H9 (cell line): ENCODE measurements at regions not wholly inside any gene's neighbourhood (a gene's known extent, or its start where the extent isn't known, plus 50 kb on each side); places are given as distances from the start of the nearest gene placed in this dataset.

ENCODE experiments used
- DNase-seq: peaks from one replicate; pipeline ENCODE4 v3.0.0-alpha.2; 2017
- H2AFZ ChIP-seq: one replicate; pipeline ENCODE4 v1.6.1; 2013; ENCODE audit warnings: mild to moderate bottlenecking, low read length, control low read depth, moderate library complexity
- H2AK5ac ChIP-seq: 2 replicates; pipeline ENCODE4 v1.6.1; 2013; ENCODE audit warnings: low read length, control low read depth, mixed read lengths; ENCODE audit not compliant: insufficient read length
- H2BK120ac ChIP-seq: one replicate; pipeline ENCODE4 v1.6.1; 2013; ENCODE audit warnings: low read depth, mild to moderate bottlenecking, low read length, control low read depth, inconsistent platforms; ENCODE audit not compliant: poor library complexity, severe bottlenecking
- H2BK12ac ChIP-seq: 2 replicates; pipeline ENCODE4 v1.6.1; 2013; ENCODE audit warnings: low read length, control low read depth, mixed read lengths, low read depth; ENCODE audit not compliant: insufficient read length
- H2BK15ac ChIP-seq: 2 replicates; pipeline ENCODE4 v1.6.1; 2013; ENCODE audit warnings: low read depth, low read length, control low read depth
- H2BK20ac ChIP-seq: one replicate; pipeline ENCODE4 v1.6.1; 2013; ENCODE audit warnings: low read depth, mild to moderate bottlenecking, low read length, control low read depth, inconsistent platforms; ENCODE audit not compliant: poor library complexity, severe bottlenecking
- H2BK5ac ChIP-seq: 2 replicates; pipeline ENCODE4 v1.6.1; 2013; ENCODE audit warnings: low read length, control low read depth, mixed read lengths; ENCODE audit not compliant: insufficient read length
- H3K14ac ChIP-seq: 2 replicates; pipeline ENCODE4 v1.6.1; 2013; ENCODE audit warnings: low read length, control low read depth; ENCODE audit not compliant: insufficient read depth
- H3K18ac ChIP-seq: 2 replicates; pipeline ENCODE4 v1.6.1; 2013; ENCODE audit warnings: low read depth, mild to moderate bottlenecking, mixed read lengths, low read length, control low read depth; ENCODE audit not compliant: insufficient read length
- H3K23ac ChIP-seq: 2 replicates; pipeline ENCODE4 v1.6.1; 2013; ENCODE audit warnings: low read length, control low read depth, mixed read lengths, low read depth; ENCODE audit not compliant: insufficient read length
- H3K23me2 ChIP-seq: 2 replicates; pipeline ENCODE4 v1.6.1; 2013; ENCODE audit warnings: low read depth, mild to moderate bottlenecking, mixed read lengths, low read length, control low read depth; ENCODE audit not compliant: insufficient read length, poor library complexity, severe bottlenecking
- H3K27ac ChIP-seq: 2 replicates; pipeline ENCODE4 v1.5.1; 2013; ENCODE audit warnings: low read length, control low read depth, mixed read lengths, low read depth; ENCODE audit not compliant: insufficient read length
- H3K27me3 ChIP-seq: 2 replicates; pipeline ENCODE4 v1.6.1; 2013; ENCODE audit warnings: low read length, control low read depth, inconsistent platforms; ENCODE audit not compliant: insufficient read depth
- H3K4ac ChIP-seq: 2 replicates; pipeline ENCODE4 v1.6.1; 2013; ENCODE audit warnings: low read depth, mild to moderate bottlenecking, control low read depth, inconsistent platforms, low read length, moderate library complexity
- H3K4me1 ChIP-seq: 2 replicates; pipeline ENCODE4 v1.6.1; 2013; ENCODE audit warnings: low read length, control low read depth, inconsistent platforms; ENCODE audit not compliant: insufficient read depth
- H3K4me2 ChIP-seq: 2 replicates; pipeline ENCODE4 v1.6.1; 2013; ENCODE audit warnings: low read length, control low read depth, mixed read lengths; ENCODE audit not compliant: insufficient read length, insufficient read depth
- H3K56ac ChIP-seq: 2 replicates; pipeline ENCODE4 v1.6.1; 2013; ENCODE audit warnings: low read depth, mild to moderate bottlenecking, mixed read lengths, low read length, control low read depth; ENCODE audit not compliant: insufficient read length
- H3K79me1 ChIP-seq: 2 replicates; pipeline ENCODE4 v1.6.1; 2013; ENCODE audit warnings: low read depth, mild to moderate bottlenecking, moderate library complexity, low read length, control low read depth, inconsistent platforms; ENCODE audit not compliant: insufficient read depth, poor library complexity, severe bottlenecking
- H3K79me2 ChIP-seq: 2 replicates; pipeline ENCODE4 v1.6.1; 2013; ENCODE audit warnings: low read length, control low read depth, inconsistent platforms; ENCODE audit not compliant: insufficient read depth
- H3K9ac ChIP-seq: 2 replicates; pipeline ENCODE4 v1.6.1; 2013; ENCODE audit warnings: low read length, control low read depth, mixed read lengths; ENCODE audit not compliant: insufficient read length; ENCODE audit errors: extremely low read depth
- H3K9me3 ChIP-seq: one replicate; pipeline ENCODE4 v1.6.1; 2013; ENCODE audit warnings: low read depth, low read length, inconsistent platforms; ENCODE audit not compliant: control insufficient read depth
- H3T11ph ChIP-seq: one replicate; pipeline ENCODE4 v1.6.1; 2013; ENCODE audit warnings: mild to moderate bottlenecking, low read length, control low read depth, inconsistent platforms
- H4K20me1 ChIP-seq: one replicate; pipeline ENCODE4 v1.6.1; 2013; ENCODE audit not compliant: control insufficient read depth, insufficient read length, insufficient read depth
- H4K5ac ChIP-seq: 2 replicates; pipeline ENCODE4 v1.6.1; 2013; ENCODE audit warnings: low read depth, mild to moderate bottlenecking, mixed read lengths, low read length, control low read depth; ENCODE audit not compliant: insufficient read length
- H4K8ac ChIP-seq: replicated peaks from 2 replicates; pipeline ENCODE4 v1.6.1; 2013; ENCODE audit warnings: low read length, control low read depth, mixed read lengths, low read depth; ENCODE audit not compliant: insufficient read length
- H4K91ac ChIP-seq: 2 replicates; pipeline ENCODE4 v1.6.1; 2013; ENCODE audit warnings: low read depth, mild to moderate bottlenecking, moderate library complexity, mixed read lengths, low read length, control low read depth; ENCODE audit not compliant: insufficient read length
- H3K27ac Mint-ChIP-seq, 3 experiments: 2 replicates in 2 of 3; 3 replicates in 1 of 3; pipeline ENCODE4 v1.8.0; 2020 to 2021; ENCODE audit warnings: mixed read lengths in 3 of 3, mild to moderate bottlenecking in 1 of 3, moderate library complexity in 1 of 3
- H3K27me3 Mint-ChIP-seq: 2 replicates; pipeline ENCODE4 v1.8.0; 2021; ENCODE audit warnings: low read depth, mild to moderate bottlenecking, moderate library complexity, mixed read lengths
- H3K36me3 Mint-ChIP-seq, 3 experiments: 2 replicates in 2 of 3; 3 replicates in 1 of 3; pipeline ENCODE4 v1.8.0; 2020 to 2021; ENCODE audit warnings: low read depth in 3 of 3, mixed read lengths in 3 of 3; ENCODE audit not compliant: insufficient read depth in 1 of 3
- H3K4me1 Mint-ChIP-seq, 2 experiments: 2 replicates each; pipeline ENCODE4 v1.8.0; 2020; ENCODE audit warnings: mixed read lengths in 2 of 2
- H3K4me3 Mint-ChIP-seq, 2 experiments: 2 replicates in 1 of 2; 3 replicates in 1 of 2; pipeline ENCODE4 v1.8.0; 2020 to 2021; ENCODE audit warnings: mild to moderate bottlenecking in 2 of 2, mixed read lengths in 2 of 2, moderate library complexity in 1 of 2
- H3K9me3 Mint-ChIP-seq, 2 experiments: 2 replicates in 1 of 2; 3 replicates in 1 of 2; pipeline ENCODE4 v1.8.0; 2020; ENCODE audit warnings: mild to moderate bottlenecking in 2 of 2, mixed read lengths in 2 of 2, moderate library complexity in 1 of 2
- WGBS: extraction: QIAGEN DNeasy Blood & Tissue Kit; methylation state at CpG from one replicate; pipeline ENCODE4 v1.1.7; 2013; ENCODE audit warnings: missing lambda C conversion rate, low lambda C conversion rate, mixed read lengths; ENCODE audit not compliant: insufficient read length; ENCODE audit errors: extremely low coverage; 5-methylcytosine and 5-hydroxymethylcytosine counted together
- TF ChIP-seq, protein P1 (sequence below): fragments of 200-600 bp; sonication (generic); conservative IDR thresholded peaks from 3 replicates; pipeline ENCODE4 v1.8.0; 2021; ENCODE audit warnings: antibody characterized with exemption, mild to moderate bottlenecking

DNA sequence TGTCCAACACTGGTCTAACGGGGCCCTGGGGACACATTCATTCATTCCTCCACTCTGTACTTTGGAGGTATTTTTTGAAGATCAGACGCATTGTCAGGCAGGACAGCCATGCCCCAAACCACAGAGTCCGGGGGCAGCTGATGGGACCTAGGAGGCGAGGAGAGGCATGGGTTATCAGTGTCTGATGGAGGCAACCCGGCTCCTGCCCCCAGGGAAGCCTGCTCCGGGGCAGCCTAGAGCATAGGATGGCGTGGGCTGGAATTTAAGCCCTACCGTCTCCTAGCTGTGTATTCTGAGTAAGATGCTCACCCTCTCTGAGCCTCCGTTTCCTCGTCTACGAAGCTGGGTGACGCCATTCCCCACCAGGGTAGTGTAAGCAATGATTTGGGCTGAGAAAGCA, 55.4 kb upstream of the ELN start:
- TF ChIP-seq, protein P1, sequence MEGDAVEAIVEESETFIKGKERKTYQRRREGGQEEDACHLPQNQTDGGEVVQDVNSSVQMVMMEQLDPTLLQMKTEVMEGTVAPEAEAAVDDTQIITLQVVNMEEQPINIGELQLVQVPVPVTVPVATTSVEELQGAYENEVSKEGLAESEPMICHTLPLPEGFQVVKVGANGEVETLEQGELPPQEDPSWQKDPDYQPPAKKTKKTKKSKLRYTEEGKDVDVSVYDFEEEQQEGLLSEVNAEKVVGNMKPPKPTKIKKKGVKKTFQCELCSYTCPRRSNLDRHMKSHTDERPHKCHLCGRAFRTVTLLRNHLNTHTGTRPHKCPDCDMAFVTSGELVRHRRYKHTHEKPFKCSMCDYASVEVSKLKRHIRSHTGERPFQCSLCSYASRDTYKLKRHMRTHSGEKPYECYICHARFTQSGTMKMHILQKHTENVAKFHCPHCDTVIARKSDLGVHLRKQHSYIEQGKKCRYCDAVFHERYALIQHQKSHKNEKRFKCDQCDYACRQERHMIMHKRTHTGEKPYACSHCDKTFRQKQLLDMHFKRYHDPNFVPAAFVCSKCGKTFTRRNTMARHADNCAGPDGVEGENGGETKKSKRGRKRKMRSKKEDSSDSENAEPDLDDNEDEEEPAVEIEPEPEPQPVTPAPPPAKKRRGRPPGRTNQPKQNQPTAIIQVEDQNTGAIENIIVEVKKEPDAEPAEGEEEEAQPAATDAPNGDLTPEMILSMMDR, result no peak
- peaks cover 2 to 3% (median 2%) of the 10 kb centered on the region in 3 experiments; a peak in 5 of 7 replicates for H3K36me3 Mint-ChIP-seq
- H3K27me3 ChIP-seq, result no peaks in the 10 kb centered on the region
- H4K5ac ChIP-seq, result no peak overlapping the region
- H3K23ac ChIP-seq, result no peak overlapping the region
- peaks cover 2 to 3% of the 10 kb centered on the region in 2 experiments for H3K9me3 Mint-ChIP-seq
- H3K18ac ChIP-seq, result no peak overlapping the region
- H2AK5ac ChIP-seq, result no peak overlapping the region
- H4K20me1 ChIP-seq, result peaks cover 2% of the 10 kb centered on the region
- no peak overlapping the region for H2BK5ac ChIP-seq
- H3K27ac ChIP-seq, result no peak overlapping the region
- no peak overlapping the region for H3K4ac ChIP-seq
- H3T11ph ChIP-seq, result no peak overlapping the region
- no peak overlapping the region for H3K56ac ChIP-seq
- peaks cover 2% of the 10 kb centered on the region; the same call in 1 of the 2 replicates for H3K27me3 Mint-ChIP-seq
- no peak overlapping the region for H3K27ac Mint-ChIP-seq
- H3K4me1 Mint-ChIP-seq, result peaks cover 3 to 7% of the 10 kb centered on the region in 2 experiments; a peak in 2 of 4 replicates
- H3K4me1 ChIP-seq, result no peaks in the 10 kb centered on the region
- H3K9me3 ChIP-seq, result no peaks in the 10 kb centered on the region
- DNase-seq, result no peak
- H3K79me1 ChIP-seq, result no peaks in the 10 kb centered on the region
- H3K23me2 ChIP-seq, result no peaks in the 10 kb centered on the region
- H3K9ac ChIP-seq, result no peak overlapping the region
- no CpG with 5 or more reads among the region's 12 CpGs for WGBS
- no peak overlapping the region for H2BK20ac ChIP-seq
- H3K14ac ChIP-seq, result no peak overlapping the region; the same call in 1 of the 2 replicates
- H3K79me2 ChIP-seq, result no peaks in the 10 kb centered on the region
- no peak overlapping the region for H2BK12ac ChIP-seq
- H2BK15ac ChIP-seq, result no peak overlapping the region
- H2BK120ac ChIP-seq, result no peak overlapping the region
- no peak overlapping the region for H2AFZ ChIP-seq
- H3K4me3 Mint-ChIP-seq, result no peak overlapping the region
- H4K91ac ChIP-seq, result no peak overlapping the region
- no peak overlapping the region for H3K4me2 ChIP-seq
- H4K8ac ChIP-seq, result no peak overlapping the region
